Endodermal cell (in vitro differentiated cells): ENCODE measurements at regions not wholly inside any gene's neighbourhood (a gene's known extent, or its start where the extent isn't known, plus 50 kb on each side); places are given as distances from the start of the nearest gene placed in this dataset.

ENCODE experiments used
- DNase-seq: peaks from one replicate; pipeline ENCODE4 v3.0.0-alpha.2; 2017
- H3K27ac ChIP-seq: 2 replicates; pipeline ENCODE4 v1.5.1; 2013; ENCODE audit warnings: mild to moderate bottlenecking, low read depth, low read length, moderate library complexity
- H3K27me3 ChIP-seq: 2 replicates; pipeline ENCODE4 v1.6.1; 2013; ENCODE audit warnings: mild to moderate bottlenecking, low read length, moderate library complexity; ENCODE audit not compliant: insufficient read depth, control insufficient read depth, poor library complexity, severe bottlenecking
- H3K36me3 ChIP-seq: 2 replicates; pipeline ENCODE4 v1.7.0; 2013; ENCODE audit warnings: mild to moderate bottlenecking, low read length, moderate library complexity; ENCODE audit not compliant: control insufficient read depth, insufficient read depth
- H3K4me1 ChIP-seq: one replicate; pipeline ENCODE4 v1.7.0; 2013; ENCODE audit warnings: low read length; ENCODE audit not compliant: control insufficient read depth, insufficient read depth
- H3K4me3 ChIP-seq: 2 replicates; pipeline ENCODE4 v1.5.1; 2013; ENCODE audit warnings: mild to moderate bottlenecking, low read length, moderate library complexity
- H3K9ac ChIP-seq: 2 replicates; pipeline ENCODE4 v1.6.1; 2013; ENCODE audit warnings: mild to moderate bottlenecking, low read length, moderate library complexity; ENCODE audit not compliant: poor library complexity, severe bottlenecking; ENCODE audit errors: extremely low read depth
- H3K9me3 ChIP-seq: 2 replicates; pipeline ENCODE4 v1.6.1; 2013; ENCODE audit warnings: mild to moderate bottlenecking, low read length, moderate library complexity; ENCODE audit not compliant: control insufficient read depth
- H3K27ac Mint-ChIP-seq: 2 replicates; pipeline ENCODE4 v1.8.0; 2020; ENCODE audit warnings: mixed read lengths
- H3K27me3 Mint-ChIP-seq: 2 replicates; pipeline ENCODE4 v1.8.0; 2021; ENCODE audit warnings: mild to moderate bottlenecking, mixed read lengths; ENCODE audit not compliant: insufficient read depth
- H3K36me3 Mint-ChIP-seq: 2 replicates; pipeline ENCODE4 v1.8.0; 2020; ENCODE audit warnings: low read depth, mixed read lengths
- H3K4me1 Mint-ChIP-seq: 2 replicates; pipeline ENCODE4 v1.8.0; 2020; ENCODE audit warnings: mixed read lengths
- H3K4me3 Mint-ChIP-seq: 2 replicates; pipeline ENCODE4 v1.8.0; 2020; ENCODE audit warnings: mild to moderate bottlenecking, moderate library complexity, mixed read lengths
- H3K9me3 Mint-ChIP-seq: 2 replicates; pipeline ENCODE4 v1.8.0; 2020; ENCODE audit warnings: mild to moderate bottlenecking, mixed read lengths
- WGBS, 2 experiments: methylation state at CpG; one replicate each; pipeline versions ENCODE4 v1.1.5 to v1.1.7; 2013; ENCODE audit warnings: missing lambda C conversion rate in 2 of 2, mixed read lengths in 1 of 2; ENCODE audit not compliant: insufficient coverage in 1 of 2, insufficient read length in 1 of 2; 5-methylcytosine and 5-hydroxymethylcytosine counted together
- TF ChIP-seq, protein P1 (sequence below): fragments of 200-600 bp; sonication (generic); conservative IDR thresholded peaks from 2 replicates; pipeline ENCODE4 v1.5.0; 2021; ENCODE audit warnings: antibody characterized with exemption, mild to moderate bottlenecking

DNA sequence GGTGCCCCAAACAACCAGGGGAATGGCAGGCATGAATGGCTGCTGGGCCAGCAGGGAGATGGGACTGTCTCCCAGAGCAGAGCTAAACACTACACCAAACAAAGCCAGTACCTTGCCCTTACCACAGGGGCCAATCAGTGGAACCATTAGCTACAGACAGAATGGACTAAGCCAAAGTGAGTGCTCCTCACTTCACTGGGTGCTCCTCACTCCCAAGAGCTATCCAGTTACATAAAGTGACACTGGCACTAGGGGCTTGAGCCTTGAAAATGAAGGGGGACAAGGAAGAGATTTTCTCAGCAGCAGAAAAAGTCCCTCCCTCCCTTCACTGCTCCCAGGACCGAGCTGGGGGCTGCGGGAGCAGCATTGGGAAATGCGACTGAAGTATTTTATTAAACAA is 110.9 kb upstream of the SHB start:
- H3K27me3 ChIP-seq = no peaks in the 10 kb centered on the region
- H3K27ac ChIP-seq = no peak overlapping the region
- Mint-ChIP-seq H3K36me3 (peaks cover 2% of the 10 kb centered on the region), H3K4me1 (peaks cover 13% of the 10 kb centered on the region), H3K27me3 (peaks cover 10% of the 10 kb centered on the region), H3K4me3 (no peak overlapping the region), H3K27ac (no peak overlapping the region), H3K9me3 (peaks cover 7% of the 10 kb centered on the region)
- no peaks in the 10 kb centered on the region for H3K4me1 ChIP-seq
- WGBS, 2 experiments = 97% methylated on average over 3 of the region's 3 CpGs; no CpG with 5 or more reads in 1 of the 2 experiments
- no peaks in the 10 kb centered on the region for H3K36me3 ChIP-seq
- no peak for DNase-seq
- no peak overlapping the region for H3K4me3 ChIP-seq
- TF ChIP-seq, protein P1, sequence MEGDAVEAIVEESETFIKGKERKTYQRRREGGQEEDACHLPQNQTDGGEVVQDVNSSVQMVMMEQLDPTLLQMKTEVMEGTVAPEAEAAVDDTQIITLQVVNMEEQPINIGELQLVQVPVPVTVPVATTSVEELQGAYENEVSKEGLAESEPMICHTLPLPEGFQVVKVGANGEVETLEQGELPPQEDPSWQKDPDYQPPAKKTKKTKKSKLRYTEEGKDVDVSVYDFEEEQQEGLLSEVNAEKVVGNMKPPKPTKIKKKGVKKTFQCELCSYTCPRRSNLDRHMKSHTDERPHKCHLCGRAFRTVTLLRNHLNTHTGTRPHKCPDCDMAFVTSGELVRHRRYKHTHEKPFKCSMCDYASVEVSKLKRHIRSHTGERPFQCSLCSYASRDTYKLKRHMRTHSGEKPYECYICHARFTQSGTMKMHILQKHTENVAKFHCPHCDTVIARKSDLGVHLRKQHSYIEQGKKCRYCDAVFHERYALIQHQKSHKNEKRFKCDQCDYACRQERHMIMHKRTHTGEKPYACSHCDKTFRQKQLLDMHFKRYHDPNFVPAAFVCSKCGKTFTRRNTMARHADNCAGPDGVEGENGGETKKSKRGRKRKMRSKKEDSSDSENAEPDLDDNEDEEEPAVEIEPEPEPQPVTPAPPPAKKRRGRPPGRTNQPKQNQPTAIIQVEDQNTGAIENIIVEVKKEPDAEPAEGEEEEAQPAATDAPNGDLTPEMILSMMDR = no peak
- no peak overlapping the region for H3K9ac ChIP-seq
- no peaks in the 10 kb centered on the region for H3K9me3 ChIP-seq

DNA sequence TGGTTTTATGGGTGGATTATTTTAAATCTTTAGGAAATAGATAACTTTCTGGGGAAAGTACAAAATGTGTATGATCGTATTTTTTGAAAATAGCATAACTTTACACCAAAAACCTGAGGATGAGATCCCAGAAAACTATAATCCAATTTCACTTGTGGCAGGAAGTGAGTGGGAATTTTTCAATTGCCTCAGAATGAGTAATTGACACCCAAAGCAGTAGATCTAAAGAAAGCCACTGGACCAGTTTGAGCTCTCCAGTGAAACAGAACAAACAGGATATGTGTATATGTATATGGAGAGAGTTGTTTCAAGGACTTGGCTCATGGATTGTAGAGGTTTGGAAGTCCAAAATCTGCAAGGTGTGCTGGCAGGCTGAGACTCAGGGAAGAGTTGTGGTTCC is 109.2 kb upstream of the SHB start:
- Histone ChIP-seq H3K4me1 (no peaks in the 10 kb centered on the region), H3K9me3 (no peaks in the 10 kb centered on the region), H3K4me3 (no peak overlapping the region), H3K27me3 (no peaks in the 10 kb centered on the region), H3K9ac (no peak overlapping the region), H3K36me3 (no peaks in the 10 kb centered on the region), H3K27ac (no peak overlapping the region)
- H3K9me3 Mint-ChIP-seq = peaks cover 7% of the 10 kb centered on the region
- peaks cover 10% of the 10 kb centered on the region for H3K27me3 Mint-ChIP-seq
- TF ChIP-seq, protein P1 = no peak
- 100% methylated on average over 1 of the region's 1 CpG; no CpG with 5 or more reads in 1 of the 2 experiments for WGBS, 2 experiments
- peaks cover 2% of the 10 kb centered on the region for H3K36me3 Mint-ChIP-seq
- DNase-seq = peak; percentile 9
- H3K4me1 Mint-ChIP-seq = peaks cover 13% of the 10 kb centered on the region
- H3K4me3 Mint-ChIP-seq = no peak overlapping the region
- H3K27ac Mint-ChIP-seq = no peak overlapping the region

DNA sequence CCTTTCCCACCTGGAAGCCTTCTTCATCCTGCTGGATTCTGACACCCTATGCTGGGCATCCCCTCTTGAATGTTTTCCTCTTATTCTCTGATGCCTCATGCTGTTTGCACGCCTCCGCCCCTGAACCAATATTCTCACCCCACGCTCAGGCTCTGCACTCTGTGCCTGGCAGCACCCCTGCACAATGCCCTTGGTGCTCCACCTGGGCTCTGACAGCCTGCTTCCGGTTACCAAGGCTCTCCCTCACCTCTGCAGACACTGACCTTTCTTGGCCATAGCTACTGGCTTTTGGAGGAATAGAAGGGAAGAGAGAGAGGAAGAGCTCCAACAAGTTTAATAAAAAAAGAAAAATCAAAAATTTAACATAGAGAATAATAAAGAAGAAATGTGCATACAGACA is 108.7 kb upstream of the SHB start:
- H3K4me1 Mint-ChIP-seq = peaks cover 16% of the 10 kb centered on the region
- Histone ChIP-seq H3K27me3 (no peaks in the 10 kb centered on the region), H3K4me3 (no peak overlapping the region), H3K9me3 (no peaks in the 10 kb centered on the region), H3K36me3 (no peaks in the 10 kb centered on the region), H3K27ac (no peak overlapping the region), H3K9ac (no peak overlapping the region), H3K4me1 (no peaks in the 10 kb centered on the region)
- WGBS, 2 experiments = 89 to 100% methylated on average over 1 to 4 of the region's 4 CpGs
- TF ChIP-seq, protein P1 = no peak
- peaks cover 10% of the 10 kb centered on the region for H3K27me3 Mint-ChIP-seq
- DNase-seq = peak; percentile 10
- no peak overlapping the region for H3K4me3 Mint-ChIP-seq
- H3K27ac Mint-ChIP-seq = no peak overlapping the region
- peaks cover 2% of the 10 kb centered on the region for H3K36me3 Mint-ChIP-seq
- H3K9me3 Mint-ChIP-seq = peaks cover 7% of the 10 kb centered on the region
